ENCODE measurements at regions not wholly inside any gene's neighbourhood (a gene's known extent, or its start where the extent isn't known, plus 50 kb on each side); places are given as distances from the start of the nearest gene placed in this dataset.
A peak's percentile ranks its signal among the peaks of the same experiment; 100 is the strongest.

- Mint-ChIP-seq H3K9me3 (peaks cover 4% of the 10 kb centered on the region), H3K27me3 (ENCODE audit: low read depth, poor library complexity) (no peaks in the 10 kb centered on the region), H3K4me1 (peaks cover 14% of the 10 kb centered on the region), H3K27ac (no peak overlapping the region), H3K4me3 (no peak overlapping the region), H3K36me3 (ENCODE audit: low read depth) (no peaks in the 10 kb centered on the region)
- TF ChIP-seq CTCF (IDR thresholded peaks at IDR 0.05): no peak
- no peak for DNase-seq
Measured at GRCh38 chrX:15956681-15957080, 102.1 kb upstream of the AP1S2 start.

GRCh38 chrX:15953801-15954200, 99.2 kb upstream of the AP1S2 start:
- no peak for DNase-seq
- no peaks in the 10 kb centered on the region for H3K9me3 Mint-ChIP-seq
- H3K27me3 Mint-ChIP-seq (ENCODE audit: low read depth, poor library complexity): no peaks in the 10 kb centered on the region
- H3K36me3 Mint-ChIP-seq (ENCODE audit: low read depth): no peaks in the 10 kb centered on the region
- peaks cover 24% of the 10 kb centered on the region for H3K4me1 Mint-ChIP-seq
- H3K4me3 Mint-ChIP-seq: no peak overlapping the region
- H3K27ac Mint-ChIP-seq: no peak overlapping the region
- TF ChIP-seq CTCF (IDR thresholded peaks at IDR 0.05): no peak

- H3K36me3 Mint-ChIP-seq (ENCODE audit: low read depth): no peaks in the 10 kb centered on the region
- no peak for TF ChIP-seq CTCF (IDR thresholded peaks at IDR 0.05)
- DNase-seq: no peak
- no peak overlapping the region for H3K27ac Mint-ChIP-seq
- H3K27me3 Mint-ChIP-seq (ENCODE audit: low read depth, poor library complexity): no peaks in the 10 kb centered on the region
- H3K4me1 Mint-ChIP-seq: peaks cover 34% of the 10 kb centered on the region
- H3K9me3 Mint-ChIP-seq: no peaks in the 10 kb centered on the region
- H3K4me3 Mint-ChIP-seq: no peak overlapping the region
Measured at GRCh38 chrX:15952212-15952611, 97.6 kb upstream of the AP1S2 start.

GRCh38 chrX:15948318-15948660, 93.7 kb upstream of the AP1S2 start:
- no peak overlapping the region for H3K4me3 Mint-ChIP-seq
- no peak for TF ChIP-seq CTCF (IDR thresholded peaks at IDR 0.05)
- no peak for DNase-seq
- peaks cover 44% of the 10 kb centered on the region for H3K4me1 Mint-ChIP-seq
- H3K27me3 Mint-ChIP-seq (ENCODE audit: low read depth, poor library complexity): no peaks in the 10 kb centered on the region
- H3K27ac Mint-ChIP-seq: no peak overlapping the region
- no peaks in the 10 kb centered on the region for H3K9me3 Mint-ChIP-seq
- H3K36me3 Mint-ChIP-seq (ENCODE audit: low read depth): no peaks in the 10 kb centered on the region

GRCh38 chrX:15947648-15948317, 93.2 kb upstream of the AP1S2 start:
- Mint-ChIP-seq H3K9me3 (no peaks in the 10 kb centered on the region), H3K4me1 (peaks cover 46% of the 10 kb centered on the region), H3K4me3 (no peak overlapping the region), H3K27me3 (ENCODE audit: low read depth, poor library complexity) (no peaks in the 10 kb centered on the region), H3K36me3 (ENCODE audit: low read depth) (no peaks in the 10 kb centered on the region), H3K27ac (peak overlapping the region; percentile 88)
- peak; percentile 15 for DNase-seq
- no peak for TF ChIP-seq CTCF (IDR thresholded peaks at IDR 0.05)
